PC-9 (cell line): ENCODE measurements at regions not wholly inside any gene's neighbourhood (a gene's known extent, or its start where the extent isn't known, plus 50 kb on each side); places are given as distances from the start of the nearest gene placed in this dataset.

Source experiments
- BruUV-seq: library from RNA; stranded (reverse); fragments of 400-500 nt; replicated peaks from 2 replicates; lab custom pipeline; 2021; lab: Mats Ljungman, UMichigan
- CTCF ChIA-PET: fragments of 300-600 bp; sonication (Branson Sonifier 250); formaldehyde crosslinking; loops from one replicate; lab custom pipeline; 2022; ENCODE audit warnings: antibody characterized with exemption; lab: Charles Lee
- POLR2A ChIA-PET: fragments of 300-600 bp; sonication (Branson Sonifier 250); formaldehyde crosslinking; loops from one replicate; lab custom pipeline; 2022; ENCODE audit warnings: antibody characterized with exemption; ENCODE audit not compliant: unreplicated experiment; lab: Charles Lee
- DNase-seq, 2 experiments: peaks; one replicate each; pipeline versions ENCODE4 v3.0.0 to v3.0.0-alpha.2; 2015 to 2022; ENCODE audit warnings: mixed read lengths in 1 of 2
- H2AFZ ChIP-seq: fragments of 200-600 bp; sonication (generic); 2 replicates; pipeline ENCODE4 v1.8.1; 2017; ENCODE audit warnings: antibody characterized with exemption
- H3F3A ChIP-seq: fragments of 200-600 bp; sonication (generic); 2 replicates; pipeline ENCODE4 v1.8.1; 2017; ENCODE audit warnings: antibody characterized with exemption, mild to moderate bottlenecking, low read depth; ENCODE audit not compliant: insufficient read depth
- H3K27ac ChIP-seq: fragments of 200-600 bp; sonication (generic); 2 replicates; pipeline ENCODE4 v1.6.1; 2016; ENCODE audit warnings: mixed run types
- H3K27me3 ChIP-seq: fragments of 200-600 bp; sonication (generic); 2 replicates; pipeline ENCODE4 v1.6.1; 2016; ENCODE audit warnings: low read depth, mixed run types; ENCODE audit not compliant: insufficient read depth
- H3K36me3 ChIP-seq: fragments of 200-600 bp; sonication (generic); 2 replicates; pipeline ENCODE4 v1.6.1; 2016; ENCODE audit warnings: low read depth, mixed run types
- H3K4me1 ChIP-seq: fragments of 200-600 bp; sonication (generic); replicated peaks from 2 replicates; pipeline ENCODE4 v1.6.1; 2016; ENCODE audit warnings: mixed run types; ENCODE audit not compliant: insufficient read depth
- H3K4me2 ChIP-seq: fragments of 200-600 bp; sonication (generic); 2 replicates; pipeline ENCODE4 v1.6.1; 2017; ENCODE audit warnings: mixed run types
- H3K4me3 ChIP-seq: fragments of 200-600 bp; sonication (generic); 2 replicates; pipeline ENCODE4 v1.6.1; 2016; ENCODE audit warnings: mixed run types
- H3K79me2 ChIP-seq: fragments of 200-600 bp; sonication (generic); 2 replicates; pipeline ENCODE4 v1.6.1; 2017; ENCODE audit warnings: low read depth, mixed run types
- H3K9me2 ChIP-seq: fragments of 200-600 bp; sonication (generic); 2 replicates; pipeline ENCODE4 v1.8.1; 2017; ENCODE audit warnings: mild to moderate bottlenecking; ENCODE audit not compliant: insufficient read depth
- H3K9me3 ChIP-seq: fragments of 200-600 bp; sonication (generic); 2 replicates; pipeline ENCODE4 v1.8.1; 2016; ENCODE audit warnings: low read depth; ENCODE audit not compliant: insufficient read depth
- H4K20me1 ChIP-seq: fragments of 200-600 bp; sonication (generic); 2 replicates; pipeline ENCODE4 v1.8.1; 2017; ENCODE audit not compliant: insufficient read depth
- CTCF ChIP-seq: fragments of 200-600 bp; sonication (generic); conservative IDR thresholded peaks from 2 replicates; pipeline ENCODE4 v1.6.1; 2017; ENCODE audit warnings: mixed run types, antibody characterized with exemption, mild to moderate bottlenecking, moderate library complexity
- EZH2 ChIP-seq: fragments of 200-600 bp; sonication (generic); IDR thresholded peaks from 2 replicates; pipeline ENCODE4 v1.8.0; 2017; ENCODE audit warnings: antibody characterized with exemption, low read depth
- intact Hi-C: fragments of 100-400 bp; cut with micrococcal nuclease; formaldehyde crosslinking; loops from one replicate; pipeline ENCODE4 v1.10.0; 2022; ENCODE audit not compliant: unreplicated experiment

- no peak for DNase-seq
- H3K4me1 ChIP-seq = no peaks in the 10 kb centered on the region
- intact Hi-C loops = no loop called here
- no peak overlapping the region for H3K4me3 ChIP-seq
- ChIA-PET POLR2A (no interaction called here), CTCF (no interaction called here)
- no peak overlapping the region for H3K27ac ChIP-seq
- no peaks in the 10 kb centered on the region for H3F3A ChIP-seq
- TF ChIP-seq EZH2 (no peak), CTCF (no peak)
- BruUV-seq = no TSS peak
- H2AFZ ChIP-seq = 0 out of 2 replicates have a peak overlapping the region, but pooled peaks have one; percentile 6
- no peaks in the 10 kb centered on the region for H3K27me3 ChIP-seq
- no peaks in the 10 kb centered on the region; the same call in 1 of the 2 replicates for H3K9me2 ChIP-seq
- no peak overlapping the region for H3K4me2 ChIP-seq
- no peaks in the 10 kb centered on the region for H3K36me3 ChIP-seq
- no peaks in the 10 kb centered on the region for H3K79me2 ChIP-seq
- H4K20me1 ChIP-seq = no peaks in the 10 kb centered on the region
- H3K9me3 ChIP-seq = no peaks in the 10 kb centered on the region
These were observed 269.3 kb downstream of the POLR1F start for GRCh38 chr7:19439517-19439916.

GRCh38 chr7:19437446-19437845, 271.4 kb downstream of the POLR1F start:
- H3K36me3 ChIP-seq = no peaks in the 10 kb centered on the region
- no peaks in the 10 kb centered on the region for H4K20me1 ChIP-seq
- BruUV-seq = no TSS peak
- H3K4me2 ChIP-seq = no peak overlapping the region
- H2AFZ ChIP-seq = no peak overlapping the region
- intact Hi-C loops = no loop called here
- H3K9me3 ChIP-seq = no peaks in the 10 kb centered on the region
- no peaks in the 10 kb centered on the region for H3K27me3 ChIP-seq
- no peaks in the 10 kb centered on the region for H3K79me2 ChIP-seq
- H3K9me2 ChIP-seq = no peaks in the 10 kb centered on the region; the same call in 1 of the 2 replicates
- POLR2A ChIA-PET = interaction anchor here (0.7 kb wide), 1 partner anchor 724 kb away, joined by 4 read pairs; no protein-coding TSS in a partner anchor
- no peaks in the 10 kb centered on the region for H3K4me1 ChIP-seq
- no peaks in the 10 kb centered on the region for H3F3A ChIP-seq
- CTCF ChIA-PET = no interaction called here
- H3K4me3 ChIP-seq = no peak overlapping the region
- no peak for DNase-seq
- no peak overlapping the region for H3K27ac ChIP-seq
- TF ChIP-seq CTCF = no peak
- no peak for TF ChIP-seq EZH2

GRCh38 chr7:19427944-19428343, 280.9 kb downstream of the POLR1F start:
- no TSS peak for BruUV-seq
- POLR2A ChIA-PET = no interaction called here
- H3K36me3 ChIP-seq = no peaks in the 10 kb centered on the region

More at GRCh38 chr7:19427944-19428343, 280.9 kb downstream of the POLR1F start:
- DNase-seq = no peak
- Histone ChIP-seq H4K20me1 (no peaks in the 10 kb centered on the region), H3K4me2 (no peak overlapping the region), H3K79me2 (no peaks in the 10 kb centered on the region), H3K27ac (no peak overlapping the region), H3K4me3 (no peak overlapping the region), H3F3A (no peaks in the 10 kb centered on the region), H3K9me3 (no peaks in the 10 kb centered on the region), H3K27me3 (no peaks in the 10 kb centered on the region), H3K4me1 (no peaks in the 10 kb centered on the region), H2AFZ (no peak overlapping the region), H3K9me2 (0 out of 2 replicates have a peak, but pooled peaks cover 3% of the 10 kb centered on the region)
- intact Hi-C loops = no loop called here
- CTCF ChIA-PET = no interaction called here
- TF ChIP-seq EZH2 = no peak
- no peak for TF ChIP-seq CTCF
